ENCODE measurements at regions not wholly inside any gene's neighbourhood (a gene's known extent, or its start where the extent isn't known, plus 50 kb on each side); places are given as distances from the start of the nearest gene placed in this dataset.

- TF ChIP-seq CTCF (IDR thresholded peaks at IDR 0.05) = no peak
These were observed 385.5 kb upstream of the CADM1 start for GRCh38 chr11:115889712-115890111.

- TF ChIP-seq CTCF (IDR thresholded peaks at IDR 0.05) = no peak
These were observed 383.5 kb upstream of the CADM1 start for GRCh38 chr11:115887727-115888126.

- no peak for TF ChIP-seq CTCF (IDR thresholded peaks at IDR 0.05)
These were observed 383.1 kb upstream of the CADM1 start for GRCh38 chr11:115887316-115887715.

- no peak for TF ChIP-seq CTCF (IDR thresholded peaks at IDR 0.05)
These were observed 382.2 kb upstream of the CADM1 start for GRCh38 chr11:115886422-115886733.

GRCh38 chr11:115885535-115886421 lies 381.6 kb upstream of the CADM1 start:
- TF ChIP-seq CTCF (IDR thresholded peaks at IDR 0.05) = no peak

GRCh38 chr11:115884800-115885534 lies 380.8 kb upstream of the CADM1 start:
- no peak for TF ChIP-seq CTCF (IDR thresholded peaks at IDR 0.05)

GRCh38 chr11:115874843-115875242 lies 370.6 kb upstream of the CADM1 start:
- no peak for TF ChIP-seq CTCF (IDR thresholded peaks at IDR 0.05)

Measured in LNCAP (cell line).